Mammary epithelial cell (primary cell): ENCODE measurements at regions not wholly inside any gene's neighbourhood (a gene's known extent, or its start where the extent isn't known, plus 50 kb on each side); places are given as distances from the start of the nearest gene placed in this dataset.

Experiments used
- EZH2 ChIP-seq: IDR thresholded peaks from 2 replicates; pipeline ENCODE4 v1.6.1; 2012; ENCODE audit warnings: low read length, inconsistent platforms, borderline replicate concordance
- TF ChIP-seq, protein P1 (sequence below), 2 donors: IDR thresholded peaks in 1 of 2; conservative IDR thresholded peaks in 1 of 2; 2 replicates each; pipeline ENCODE4 v1.5.1; 2011 to 2012; ENCODE audit warnings: inconsistent platforms in 2 of 2, low read length in 2 of 2, mild to moderate bottlenecking in 2 of 2, control low read depth in 1 of 2, low read depth in 1 of 2; ENCODE audit not compliant: insufficient read depth in 1 of 2; ENCODE audit errors: extremely low read depth in 1 of 2

DNA sequence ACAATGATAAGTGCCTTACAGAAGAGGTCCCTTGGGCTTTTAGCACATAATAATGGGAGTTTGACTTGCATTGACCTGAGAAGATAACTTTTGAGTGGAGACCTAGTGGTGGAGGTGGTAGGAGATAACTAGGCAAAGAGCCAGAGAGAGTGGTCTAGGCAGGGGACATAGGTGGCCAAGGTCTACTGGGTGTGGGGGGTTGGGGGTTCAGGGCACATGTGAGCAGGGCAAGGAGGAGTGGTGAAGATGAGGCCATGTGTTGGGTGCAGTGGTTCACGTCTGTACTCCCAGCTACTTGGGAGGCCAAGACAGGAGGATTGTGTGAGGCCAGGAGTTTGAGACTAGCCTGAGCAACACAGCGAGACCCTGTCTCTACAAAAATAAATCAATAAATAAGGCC is 74.3 kb upstream of the CTNNBL1 start:
- TF ChIP-seq, protein P1, sequence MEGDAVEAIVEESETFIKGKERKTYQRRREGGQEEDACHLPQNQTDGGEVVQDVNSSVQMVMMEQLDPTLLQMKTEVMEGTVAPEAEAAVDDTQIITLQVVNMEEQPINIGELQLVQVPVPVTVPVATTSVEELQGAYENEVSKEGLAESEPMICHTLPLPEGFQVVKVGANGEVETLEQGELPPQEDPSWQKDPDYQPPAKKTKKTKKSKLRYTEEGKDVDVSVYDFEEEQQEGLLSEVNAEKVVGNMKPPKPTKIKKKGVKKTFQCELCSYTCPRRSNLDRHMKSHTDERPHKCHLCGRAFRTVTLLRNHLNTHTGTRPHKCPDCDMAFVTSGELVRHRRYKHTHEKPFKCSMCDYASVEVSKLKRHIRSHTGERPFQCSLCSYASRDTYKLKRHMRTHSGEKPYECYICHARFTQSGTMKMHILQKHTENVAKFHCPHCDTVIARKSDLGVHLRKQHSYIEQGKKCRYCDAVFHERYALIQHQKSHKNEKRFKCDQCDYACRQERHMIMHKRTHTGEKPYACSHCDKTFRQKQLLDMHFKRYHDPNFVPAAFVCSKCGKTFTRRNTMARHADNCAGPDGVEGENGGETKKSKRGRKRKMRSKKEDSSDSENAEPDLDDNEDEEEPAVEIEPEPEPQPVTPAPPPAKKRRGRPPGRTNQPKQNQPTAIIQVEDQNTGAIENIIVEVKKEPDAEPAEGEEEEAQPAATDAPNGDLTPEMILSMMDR (conservative IDR thresholded peaks at IDR 0.05 in 1 of 2, IDR thresholded peaks at IDR 0.05 in 1 of 2; ENCODE audit: extremely low read depth in 1 of 2, insufficient read depth in 1 of 2, low read depth in 1 of 2, low read length in 2 of 2) = no peak
- no peak for TF ChIP-seq EZH2
